HG02981 (cell line): ENCODE measurements at regions not wholly inside any gene's neighbourhood (a gene's known extent, or its start where the extent isn't known, plus 50 kb on each side); places are given as distances from the start of the nearest gene placed in this dataset.
"Not testable (repeated sequence)": the region's sequence is repeated elsewhere in the genome, so short reads cannot be mapped to it uniquely, and the experiment has no call there.

Experiments
- ATAC-seq: cut with Tn5 transposase; IDR thresholded peaks from one replicate; pipeline ENCODE4 v1.9.1; 2021; ENCODE audit warnings: mild to moderate bottlenecking, moderate library complexity; ENCODE audit not compliant: unreplicated experiment

DNA sequence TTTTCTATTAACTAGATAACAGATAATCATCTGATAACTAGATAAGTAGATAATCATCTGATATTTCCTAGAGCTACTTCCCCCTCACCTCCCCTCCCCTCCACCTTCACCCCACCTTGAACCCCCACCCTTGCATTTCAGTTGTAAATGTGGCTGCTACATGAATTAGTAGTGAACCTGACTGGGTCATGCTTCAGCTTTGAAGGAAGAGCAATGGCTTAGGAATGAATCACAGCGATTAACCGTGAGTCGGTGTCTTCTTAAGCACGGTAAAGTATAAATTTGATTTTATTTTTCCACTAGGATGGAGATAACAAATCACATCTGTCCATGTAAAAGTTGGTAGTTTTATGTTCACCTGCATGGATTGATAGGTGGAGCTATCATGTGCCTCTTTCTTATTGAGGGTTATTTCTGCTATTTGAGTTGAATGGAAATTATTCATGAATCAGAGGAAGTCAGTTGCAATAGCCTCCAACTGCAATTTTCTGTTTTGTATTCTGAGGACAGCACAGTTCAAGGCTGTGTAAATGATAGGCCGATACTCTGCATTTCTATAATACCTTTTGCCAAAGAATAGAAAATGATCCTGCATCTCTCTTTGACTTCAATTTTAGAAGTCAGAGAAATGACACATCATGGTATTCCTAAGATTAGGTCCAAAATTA is 235.0 kb downstream of the PTGER3 start:
- ATAC-seq, result no peak

DNA sequence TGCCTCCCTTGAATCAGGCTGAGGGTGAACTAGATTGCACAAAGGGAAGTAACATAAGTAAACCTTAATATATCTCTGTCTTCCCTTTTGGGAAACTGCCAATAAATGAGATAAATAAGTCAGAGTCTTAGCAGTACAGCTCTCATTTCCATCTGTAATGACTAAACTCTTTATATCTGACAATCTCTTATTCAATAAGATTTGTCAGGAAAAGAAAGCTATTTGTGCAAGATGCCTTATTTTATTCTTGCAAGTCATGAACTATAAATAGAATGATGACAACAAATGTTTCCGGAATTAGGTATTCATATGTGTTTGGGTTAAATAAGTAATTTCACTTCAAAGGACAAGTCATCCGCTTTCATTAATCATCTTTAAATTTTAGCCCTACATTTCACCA is 229.2 kb downstream of the PTGER3 start:
- ATAC-seq, result no peak

DNA sequence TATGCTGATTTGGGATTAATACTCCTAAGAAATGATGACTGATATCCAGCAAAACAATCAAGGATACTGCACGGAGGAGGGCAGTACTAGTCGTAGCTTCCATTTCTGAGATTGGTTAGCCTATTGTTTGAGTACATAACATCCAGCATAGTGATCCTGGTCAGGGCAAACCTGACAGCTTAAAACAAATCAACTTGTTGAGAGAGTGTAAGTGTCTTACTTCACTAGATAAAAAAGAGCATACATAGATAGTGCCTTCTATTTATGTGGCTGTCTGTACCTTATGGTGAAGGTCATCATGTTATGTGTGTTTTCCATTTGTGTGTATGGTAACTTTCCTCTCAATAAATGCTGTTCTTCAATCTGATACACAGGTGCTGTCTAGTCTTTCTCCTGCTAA is 228.4 kb downstream of the PTGER3 start:
- ATAC-seq, result no peak

DNA sequence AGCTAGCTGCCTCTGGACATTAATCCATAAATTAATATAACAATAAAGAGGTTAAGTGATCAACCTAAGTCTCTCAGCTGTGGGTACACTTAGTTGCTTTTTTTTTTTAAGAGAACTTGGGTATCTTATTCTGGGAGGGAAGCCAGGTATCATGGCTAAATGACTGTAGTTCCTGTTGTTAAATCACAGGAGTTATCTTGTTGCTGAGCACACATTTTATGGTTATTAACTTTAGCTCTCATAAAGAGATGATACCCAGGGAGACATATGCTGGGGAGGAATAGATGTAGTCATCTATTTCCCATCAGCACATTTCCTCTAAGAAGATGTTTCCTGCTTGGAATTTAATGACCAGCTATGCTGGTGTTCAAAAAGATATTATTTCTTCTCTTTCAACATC is 227.8 kb downstream of the PTGER3 start:
- no peak for ATAC-seq

DNA sequence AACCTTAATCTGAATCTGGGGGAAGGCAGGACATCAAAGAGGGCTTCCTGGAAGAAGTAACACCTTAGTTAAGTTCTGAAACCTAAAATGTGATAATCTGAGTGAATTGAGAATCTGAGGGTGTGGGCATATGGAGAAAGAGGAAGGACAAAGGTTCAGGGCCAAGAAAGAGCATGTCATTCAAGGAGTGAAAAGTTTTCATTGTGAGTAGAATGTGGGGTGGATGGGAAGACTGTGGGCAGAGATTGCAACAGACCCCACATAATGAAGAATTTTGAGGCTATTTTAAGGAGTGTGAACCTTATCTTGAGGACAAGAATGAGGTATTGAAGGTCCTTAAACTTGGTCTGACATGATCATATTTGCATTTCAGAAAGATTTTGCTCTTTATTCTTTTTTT is 227.2 kb downstream of the PTGER3 start:
- no peak for ATAC-seq

DNA sequence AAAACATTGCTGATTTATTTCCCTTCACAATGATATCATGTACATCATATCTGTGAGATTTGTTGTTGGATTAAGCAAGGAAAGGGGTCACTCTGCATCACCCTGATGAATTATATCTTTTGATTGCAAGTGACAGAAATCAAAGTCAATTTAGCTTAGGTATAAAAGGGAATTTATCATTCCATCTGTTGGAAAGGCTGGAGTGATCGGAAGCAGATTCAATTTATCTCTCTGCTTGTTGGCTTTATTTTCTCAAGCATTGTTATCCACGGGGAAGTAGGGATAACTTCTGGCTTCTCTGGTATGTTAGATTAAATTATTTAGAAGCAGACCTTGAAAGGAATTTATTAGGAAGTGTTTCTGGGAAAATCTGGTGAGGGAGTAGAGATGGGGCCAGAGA is 226.6 kb downstream of the PTGER3 start:
- no peak for ATAC-seq

DNA sequence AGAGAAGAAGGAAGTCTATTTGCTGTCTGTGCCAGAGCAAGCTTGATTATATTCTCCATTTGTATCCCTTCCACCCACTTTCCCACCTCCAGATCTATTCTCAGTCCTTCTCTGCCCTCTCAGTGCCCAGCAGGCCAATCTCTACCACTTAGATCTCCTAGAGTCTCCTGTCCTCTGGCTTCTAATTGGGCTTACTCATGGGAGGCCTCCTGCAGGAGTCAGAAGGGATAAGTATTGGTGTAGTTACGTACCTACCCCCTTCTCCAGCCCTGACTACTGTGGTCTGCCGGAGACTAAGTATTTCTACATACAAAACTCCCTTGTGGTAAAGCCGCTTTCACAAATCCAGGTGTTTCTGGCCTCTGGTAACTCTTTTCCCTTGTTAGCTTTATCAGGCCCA is 221.2 kb downstream of the PTGER3 start:
- no peak for ATAC-seq

DNA sequence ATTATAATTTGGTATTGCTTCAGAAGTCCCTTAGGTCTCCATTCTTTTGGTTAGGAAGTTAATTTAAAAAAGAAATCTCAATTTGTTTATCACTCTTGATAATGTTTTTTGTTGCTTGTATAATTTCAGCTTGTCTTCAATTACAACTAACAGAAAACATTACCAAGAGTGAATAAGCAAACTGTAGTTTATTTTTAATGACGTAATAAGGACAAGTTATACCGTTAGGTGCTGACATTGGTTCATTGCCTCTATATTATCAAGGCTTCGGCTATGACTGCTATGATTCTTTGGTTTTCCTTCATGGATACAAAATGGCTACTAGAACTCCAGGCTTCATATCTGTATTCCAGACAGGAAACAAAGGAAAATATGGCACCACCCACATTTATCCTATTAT is 220.6 kb downstream of the PTGER3 start:
- ATAC-seq, result no peak

DNA sequence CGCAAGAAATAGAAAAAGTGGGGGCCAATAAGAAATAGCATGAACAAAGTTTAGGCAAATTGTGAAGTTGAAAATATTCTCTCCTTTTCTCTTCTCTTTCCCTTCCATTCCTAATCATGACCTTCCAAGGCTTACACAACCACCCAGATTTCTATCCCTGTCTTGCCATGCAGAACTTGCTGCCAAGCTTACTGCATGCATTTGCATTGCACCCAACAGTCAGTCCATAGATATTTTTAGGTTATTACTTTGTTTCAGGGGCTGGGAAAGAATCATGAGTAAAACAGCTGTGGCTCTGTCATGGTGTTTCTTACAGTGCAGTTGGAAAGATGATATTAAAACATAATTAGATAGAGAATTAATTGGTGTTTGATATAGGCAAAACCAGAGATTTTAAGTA is 219.4 kb downstream of the PTGER3 start:
- no peak for ATAC-seq

DNA sequence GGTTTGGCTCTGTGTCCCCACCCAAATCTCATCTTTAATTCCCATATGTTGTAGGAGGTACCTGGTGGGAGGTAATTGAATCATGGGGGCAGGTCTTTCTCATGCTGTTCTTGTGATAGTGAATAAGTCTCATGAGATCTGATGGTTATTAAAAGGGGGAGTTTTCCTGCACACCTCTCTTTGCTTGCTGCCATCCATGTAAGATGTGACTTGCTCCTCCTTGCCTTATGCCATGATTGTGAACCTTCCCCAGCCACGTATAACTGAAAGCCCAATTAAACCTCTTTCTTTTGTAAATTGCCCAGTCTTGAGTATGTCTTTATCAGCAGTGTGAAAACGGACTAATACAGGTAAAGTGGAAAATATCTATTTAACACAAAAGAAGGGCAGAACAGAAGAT is 213.3 kb downstream of the PTGER3 start:
- not testable (repeated sequence) for ATAC-seq

DNA sequence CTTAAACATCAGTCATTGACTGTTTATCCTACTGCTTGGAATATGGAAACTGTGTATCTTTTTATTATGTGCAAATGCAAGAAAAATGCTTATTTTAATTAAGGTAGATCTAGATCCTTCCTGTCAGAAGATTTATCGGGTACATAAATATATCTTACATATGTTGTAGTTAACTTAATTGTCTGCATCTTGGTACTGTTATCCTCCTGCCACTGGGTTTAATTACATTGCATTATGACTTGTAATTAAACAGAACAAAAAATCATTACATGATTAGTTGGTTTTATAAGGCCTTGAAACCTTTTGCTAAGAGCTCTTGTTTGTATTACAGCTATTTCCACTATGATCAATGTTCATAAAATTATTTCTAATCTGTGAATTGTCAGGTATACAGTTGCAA is 211.2 kb downstream of the PTGER3 start:
- no peak for ATAC-seq

DNA sequence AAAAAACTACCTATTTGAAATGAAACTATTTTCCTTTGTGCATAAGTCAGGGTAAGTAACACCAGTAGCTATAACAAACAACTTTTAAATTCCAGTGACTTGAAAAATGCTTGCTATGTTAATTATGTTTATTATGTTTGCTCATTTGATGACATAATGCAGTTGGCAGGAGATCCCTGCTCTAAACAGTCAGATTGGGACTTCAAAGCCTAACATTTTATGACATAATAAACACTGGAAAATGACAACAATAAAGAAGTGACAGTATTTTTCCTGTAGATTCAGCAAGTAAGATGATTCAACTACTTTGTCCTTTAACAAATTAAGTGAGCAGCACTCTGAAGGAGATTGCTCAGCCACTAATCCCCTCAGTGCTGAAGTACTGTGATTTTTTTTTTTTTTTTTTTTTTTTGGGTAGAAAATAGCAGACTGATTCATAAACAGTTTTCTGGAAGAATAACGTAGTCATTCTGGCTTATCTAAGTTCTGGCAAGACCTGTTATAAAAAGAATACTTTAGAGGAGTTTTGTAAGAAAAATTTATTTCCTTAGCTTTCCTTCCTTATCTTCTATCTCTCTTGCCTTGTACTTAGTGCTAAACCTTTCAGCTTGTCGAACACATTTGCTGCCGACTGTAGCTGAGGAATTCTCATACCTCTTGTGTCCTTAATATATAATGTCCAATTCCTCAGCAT is 207.2 kb downstream of the PTGER3 start:
- no peak for ATAC-seq

DNA sequence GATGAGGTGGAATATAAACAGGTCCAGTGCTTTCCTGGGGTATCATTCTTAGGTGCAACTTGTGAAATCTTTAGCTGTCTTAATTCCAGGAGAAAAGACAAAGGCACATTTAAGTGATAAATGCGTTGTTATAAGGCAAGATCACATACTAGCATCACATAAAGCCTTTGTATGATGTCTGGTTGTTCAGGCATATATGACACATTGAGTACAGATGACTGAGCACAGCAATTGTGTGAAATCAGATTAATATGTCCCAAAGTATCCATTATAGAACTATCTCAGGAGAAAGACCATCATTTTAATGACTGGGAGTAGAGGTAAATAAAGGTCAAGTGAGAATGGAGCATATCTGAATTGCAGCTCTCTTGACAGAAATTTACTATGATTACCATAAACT is 205.1 kb downstream of the PTGER3 start:
- ATAC-seq, result no peak

DNA sequence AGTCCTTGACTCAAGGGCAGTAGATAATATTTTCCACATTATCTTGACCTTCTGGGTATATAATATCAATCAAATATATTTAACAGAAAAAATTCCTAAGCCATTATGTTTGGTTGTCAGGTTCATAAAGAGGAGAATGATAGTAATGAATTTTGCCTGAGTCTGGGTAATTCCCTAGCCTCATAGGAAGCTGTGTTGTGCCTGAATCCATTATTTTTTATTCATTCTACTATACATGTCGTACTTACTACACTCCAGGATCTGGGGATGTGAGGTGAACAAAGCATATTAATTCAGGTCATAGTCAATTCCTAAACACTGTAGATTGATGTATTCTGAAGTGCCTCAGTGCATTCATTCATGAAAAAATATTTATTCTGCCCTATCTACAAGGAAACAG is 204.2 kb downstream of the PTGER3 start:
- no peak for ATAC-seq

DNA sequence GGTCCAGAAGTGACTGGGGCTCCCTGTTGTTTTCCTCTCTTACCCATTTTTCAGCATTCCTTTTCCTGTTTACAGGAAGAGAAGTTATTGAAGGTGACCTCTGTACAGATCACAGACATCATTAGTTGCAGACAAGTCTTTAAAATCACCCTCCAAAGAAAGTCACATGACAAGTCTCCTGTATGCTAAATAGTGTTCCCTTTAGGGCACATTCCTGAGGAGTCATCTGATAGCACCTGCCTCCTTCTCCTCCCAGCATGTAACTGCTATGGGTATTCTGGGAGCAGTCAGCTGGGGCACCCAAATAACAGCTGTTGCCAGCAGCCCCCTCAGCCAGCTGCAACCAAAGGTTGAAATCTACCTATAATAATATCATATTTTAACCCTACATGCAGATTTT is 200.6 kb downstream of the PTGER3 start:
- ATAC-seq, result no peak

DNA sequence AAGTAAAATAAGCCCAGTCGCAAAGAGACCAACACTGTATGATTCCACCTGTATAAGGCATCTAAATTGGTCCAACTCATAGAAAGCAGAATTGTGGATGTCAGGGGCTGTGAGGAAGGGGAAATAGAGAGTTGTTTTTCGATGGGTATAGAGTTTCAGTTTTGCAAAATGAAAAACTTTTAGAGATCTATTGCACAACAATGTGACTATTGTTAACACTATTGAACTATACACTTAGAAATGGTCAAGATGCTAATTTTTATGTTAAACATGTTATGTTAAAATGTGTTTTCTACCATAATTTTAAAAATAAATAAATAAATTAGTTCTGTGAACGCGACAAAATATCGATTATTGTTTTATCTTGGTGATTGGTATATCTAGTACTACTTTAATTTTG is 192.4 kb downstream of the PTGER3 start:
- ATAC-seq, result no peak

DNA sequence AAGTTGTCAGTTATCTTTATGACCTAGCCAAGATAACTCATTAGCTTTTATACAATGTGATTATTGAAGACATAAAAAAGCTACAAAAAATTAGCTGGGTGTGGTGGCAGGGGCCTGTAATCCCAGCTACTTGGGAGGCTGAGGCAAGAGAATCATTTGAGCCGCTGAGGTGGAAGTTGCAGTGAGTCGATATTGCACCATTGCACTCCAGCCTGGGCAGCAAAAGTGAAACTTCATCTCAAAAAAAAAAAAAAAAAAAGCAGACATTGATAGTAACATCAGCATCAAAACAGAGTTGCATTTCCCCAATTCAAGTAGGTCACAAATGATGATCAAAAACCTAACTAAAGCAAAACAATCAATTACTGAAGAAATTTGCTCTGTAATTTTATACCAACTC is 191.4 kb downstream of the PTGER3 start:
- no peak for ATAC-seq

DNA sequence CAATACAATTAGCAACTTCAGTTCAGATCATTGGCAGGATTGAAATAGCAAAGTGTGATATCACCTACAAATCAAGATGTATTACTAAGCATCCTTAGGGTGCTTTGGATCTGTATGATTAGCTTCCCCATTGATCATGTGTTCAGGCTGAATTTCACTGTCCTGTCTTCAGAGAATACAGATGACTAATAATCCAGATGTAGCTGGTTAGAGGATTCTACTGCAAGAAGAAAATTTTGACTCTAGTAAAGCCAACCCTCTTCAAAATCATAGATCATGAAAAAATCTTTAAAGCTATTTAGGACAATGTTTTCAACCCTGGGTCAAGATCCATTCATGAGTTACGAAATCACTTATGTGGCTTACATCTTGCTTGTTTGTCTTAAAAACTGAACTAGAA is 184.4 kb downstream of the PTGER3 start:
- no peak for ATAC-seq

DNA sequence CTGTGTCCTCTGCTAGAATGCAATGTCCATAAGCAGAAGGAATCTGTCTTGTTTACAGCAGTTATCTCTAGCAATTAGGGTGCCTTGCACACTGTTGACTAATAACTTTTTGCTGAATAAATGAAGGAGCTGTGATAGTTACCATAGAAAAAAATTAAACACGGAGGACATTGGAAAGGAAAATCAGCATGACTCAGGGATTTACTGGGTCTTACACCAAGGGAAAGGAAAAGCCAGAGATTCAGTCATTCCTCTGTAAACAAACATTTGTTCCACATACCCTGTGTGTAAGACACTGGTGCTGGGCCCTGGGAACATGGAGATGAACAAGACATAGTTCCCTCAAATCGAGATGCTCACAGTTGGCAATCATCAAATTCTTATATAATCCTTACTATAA is 183.3 kb downstream of the PTGER3 start:
- ATAC-seq, result no peak

DNA sequence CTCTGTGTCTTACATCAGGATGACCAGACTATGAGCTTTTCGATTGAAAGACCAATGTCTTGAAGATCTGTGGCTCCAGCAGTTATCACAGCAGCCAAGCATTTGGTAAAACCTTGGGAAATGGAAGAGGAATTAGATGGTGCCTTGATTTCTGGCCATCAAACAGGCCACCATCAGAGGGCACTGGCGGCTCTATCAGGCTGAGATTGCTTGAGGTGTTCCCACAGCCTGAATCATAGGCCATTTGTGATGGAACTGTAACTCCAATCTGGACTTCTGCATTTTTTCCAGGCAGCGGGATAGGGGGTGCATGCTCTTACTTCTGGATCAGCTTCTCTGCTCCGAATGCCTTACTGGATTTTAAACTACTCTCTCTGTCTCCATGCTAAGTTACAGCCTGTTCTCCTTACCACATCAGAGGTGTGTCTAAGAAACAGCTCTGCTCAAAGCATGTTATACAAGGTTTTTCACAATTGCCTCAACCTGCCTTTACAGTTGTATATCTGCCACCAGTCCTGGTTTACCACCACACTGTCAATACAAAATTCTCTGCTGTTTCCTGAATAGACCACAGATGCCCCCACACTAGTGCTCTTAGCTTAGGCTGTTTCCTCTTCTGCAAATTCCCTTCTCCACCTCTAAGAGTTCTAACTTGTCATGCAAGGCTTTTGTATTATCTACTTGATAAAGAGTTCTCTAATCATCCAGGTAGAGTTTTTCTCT is 180.9 kb downstream of the PTGER3 start:
- ATAC-seq, result no peak

DNA sequence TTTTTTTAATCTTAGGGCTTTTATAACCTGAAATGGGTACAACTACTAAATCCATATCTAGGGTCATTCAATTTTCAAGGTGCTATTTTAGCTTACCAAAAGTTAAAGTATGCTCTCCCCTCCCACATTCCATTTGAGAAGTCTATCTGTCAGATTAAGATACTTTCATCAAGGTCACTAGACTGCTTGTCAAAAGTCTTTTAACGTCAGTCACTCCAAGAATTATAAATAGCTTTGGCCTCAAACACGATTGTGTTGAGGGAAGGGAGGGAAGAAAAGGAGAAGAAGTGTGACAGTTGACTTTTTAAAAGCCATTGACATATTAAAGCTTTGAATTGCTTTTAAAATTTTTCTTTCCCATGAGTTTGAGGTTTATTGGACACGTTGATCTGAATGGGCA is 175.8 kb downstream of the PTGER3 start:
- no peak for ATAC-seq

DNA sequence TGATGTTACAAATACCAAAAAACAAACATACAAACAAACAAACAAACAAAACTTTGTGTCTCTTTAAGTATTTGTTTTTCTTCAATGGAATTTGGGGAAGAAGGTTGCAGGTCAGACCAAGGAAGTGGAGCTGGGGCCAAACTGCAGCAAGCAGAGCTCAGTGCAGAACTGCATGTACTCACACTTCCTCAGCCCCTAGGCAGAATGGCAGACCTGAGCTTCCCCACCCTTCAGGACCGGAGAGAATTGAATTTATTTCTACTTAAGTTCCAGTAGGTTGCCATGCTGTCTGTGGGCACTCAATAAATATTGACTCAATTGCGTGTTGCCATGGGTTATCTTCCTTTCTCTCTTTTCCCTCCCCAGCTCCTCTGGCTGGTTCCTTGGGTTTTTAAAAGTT is 173.6 kb downstream of the PTGER3 start:
- ATAC-seq, result no peak
